A549 (cell line): ENCODE measurements at regions not wholly inside any gene's neighbourhood (a gene's known extent, or its start where the extent isn't known, plus 50 kb on each side); places are given as distances from the start of the nearest gene placed in this dataset.

Experiments used
- ATAC-seq, 2 experiments: fragments of 200-7000 bp in 1 of 2; fragments of >200 bp in 1 of 2; cut with Nextera tagmentation in 1 of 2; cut with Tn5 transposase in 1 of 2; 3 replicates each; pipeline versions ENCODE4 v1.8.0 to v1.9.1; 2018 to 2020; ENCODE audit warnings: mild to moderate bottlenecking in 1 of 2, moderate library complexity in 1 of 2
- CTCF ChIA-PET: fragments of 300-600 bp; sonication (Branson Sonifier 250); formaldehyde crosslinking; extraction: SDS; loops from one replicate; lab custom pipeline; 2021; ENCODE audit warnings: antibody characterized with exemption, inconsistent platforms; lab: Yijun Ruan, JAX
- POLR2A ChIA-PET: fragments of 350-600 bp; formaldehyde crosslinking; extraction: SDS; loops from one replicate; lab custom pipeline; 2021; ENCODE audit warnings: antibody characterized with exemption, inconsistent platforms; lab: Yijun Ruan, JAX
- DNase-seq, 2 experiments: peaks; one replicate each; pipeline versions ENCODE4 v3.0.0 to v3.0.0-alpha.2; 2011 to 2016; ENCODE audit warnings: low read depth in 1 of 2, low spot score in 1 of 2
- FAIRE-seq: peaks from 2 replicates; lab custom pipeline; 2011; peaks lifted over from hg19 to GRCh38; lab: Jason Lieb, UNC
- H3K27ac ChIP-seq, 2 experiments: fragments of >200 bp; sonication (Bioruptor Twin); formaldehyde crosslinking; 3 replicates each; pipeline ENCODE4 v1.5.1; 2016 to 2017
- H3K4me1 ChIP-seq: fragments of >200 bp; sonication (Bioruptor Twin); formaldehyde crosslinking; 3 replicates; pipeline ENCODE4 v1.6.1; 2016
- H3K4me2 ChIP-seq: fragments of >200 bp; sonication (Bioruptor Twin); formaldehyde crosslinking; 3 replicates; pipeline ENCODE4 v1.6.1; 2016
- H3K4me3 ChIP-seq: fragments of >200 bp; sonication (Bioruptor Twin); formaldehyde crosslinking; 3 replicates; pipeline ENCODE4 v1.5.1; 2016
- H3K9me3 ChIP-seq: fragments of >200 bp; sonication (Bioruptor Twin); formaldehyde crosslinking; 3 replicates; pipeline ENCODE4 v1.6.1; 2016
- CBX2 ChIP-seq: fragments of 200-600 bp; sonication (generic); IDR thresholded peaks from 2 replicates; pipeline ENCODE4 v1.6.1; 2016; ENCODE audit warnings: low read depth, mild to moderate bottlenecking, borderline replicate concordance
- CEBPB ChIP-seq, 2 experiments: fragments of >200 bp in 1 of 2; sonication (Bioruptor Twin) in 1 of 2; formaldehyde crosslinking in 1 of 2; IDR thresholded peaks; 2 replicates each; pipeline ENCODE4 v1.6.1; 2012 to 2016
- EHF ChIP-seq: fragments of 250-450 bp; sonication (Bioruptor Pico); IDR thresholded peaks from 2 replicates; pipeline ENCODE4 v1.5.0; 2020; ENCODE audit warnings: mild to moderate bottlenecking
- EHMT2 ChIP-seq: fragments of 200-600 bp; sonication (generic); IDR thresholded peaks from 2 replicates; pipeline ENCODE4 v1.6.1; 2016; ENCODE audit warnings: antibody characterized with exemption, low read depth, mild to moderate bottlenecking, moderate library complexity
- EP300 ChIP-seq, 2 experiments: fragments of >200 bp; sonication (Bioruptor Twin); formaldehyde crosslinking; IDR thresholded peaks; 2 replicates in 1 of 2; 3 replicates in 1 of 2; pipeline ENCODE4 v1.6.1; 2016 to 2017
- HEYL ChIP-seq: fragments of 250-450 bp; sonication (Bioruptor Pico); IDR thresholded peaks from 2 replicates; pipeline ENCODE4 v1.8.0; 2021; ENCODE audit warnings: mild to moderate bottlenecking, moderate library complexity
- HOXA7 ChIP-seq: fragments of 250-450 bp; sonication (Bioruptor Pico); IDR thresholded peaks from 2 replicates; pipeline ENCODE4 v1.5.0; 2020; ENCODE audit warnings: mild to moderate bottlenecking, moderate library complexity
- HOXB13 ChIP-seq: fragments of 250-450 bp; sonication (Bioruptor Pico); IDR thresholded peaks from 2 replicates; pipeline ENCODE4 v1.5.0; 2020; ENCODE audit warnings: low read depth, mild to moderate bottlenecking, moderate library complexity
- HOXB5 ChIP-seq: fragments of 250-450 bp; sonication (Bioruptor Pico); IDR thresholded peaks from 2 replicates; pipeline ENCODE4 v1.5.0; 2020; ENCODE audit warnings: mild to moderate bottlenecking, moderate library complexity
- NFE2L2 ChIP-seq: fragments of 150-350 bp; conservative IDR thresholded peaks from 2 replicates; pipeline ENCODE4 v1.6.1; 2014; ENCODE audit warnings: low read length
- NPAS2 ChIP-seq: fragments of 250-450 bp; sonication (Bioruptor Pico); IDR thresholded peaks from 2 replicates; pipeline ENCODE4 v1.8.0; 2022; ENCODE audit warnings: mild to moderate bottlenecking, moderate library complexity, borderline replicate concordance
- NR3C1 ChIP-seq: fragments of >200 bp; sonication (Bioruptor Twin); formaldehyde crosslinking; IDR thresholded peaks from 3 replicates; pipeline ENCODE4 v1.6.1; 2017
- POLR2A ChIP-seq: IDR thresholded peaks from 2 replicates; pipeline ENCODE4 v1.6.1; 2012; ENCODE audit warnings: mild to moderate bottlenecking, low read length
- POLR2AphosphoS2 ChIP-seq: conservative IDR thresholded peaks from 2 replicates; pipeline ENCODE4 v1.6.1; 2012; ENCODE audit warnings: low read length, improper control_type of control experiment, inconsistent platforms
- RAD21 ChIP-seq, 2 experiments: fragments of >200 bp in 1 of 2; sonication (Bioruptor Twin) in 1 of 2; formaldehyde crosslinking in 1 of 2; IDR thresholded peaks in 1 of 2; conservative IDR thresholded peaks in 1 of 2; 2 replicates in 1 of 2; 3 replicates in 1 of 2; pipeline ENCODE4 v1.6.1; 2012 to 2018; ENCODE audit warnings: inconsistent platforms in 1 of 2
- RARB ChIP-seq: fragments of 250-450 bp; sonication (Bioruptor Pico); IDR thresholded peaks from 2 replicates; pipeline ENCODE4 v1.8.0; 2021; ENCODE audit warnings: mild to moderate bottlenecking, moderate library complexity
- RNF2 ChIP-seq: fragments of 200-600 bp; sonication (generic); IDR thresholded peaks from 2 replicates; pipeline ENCODE4 v1.6.1; 2016; ENCODE audit warnings: low read depth, mild to moderate bottlenecking, antibody characterized with exemption, moderate library complexity, borderline replicate concordance
- SMC3 ChIP-seq: fragments of >200 bp; sonication (Bioruptor Twin); formaldehyde crosslinking; IDR thresholded peaks from 3 replicates; pipeline ENCODE4 v1.6.1; 2018; ENCODE audit warnings: inconsistent platforms
- ZC3H11A ChIP-seq: fragments of 450-650 bp; IDR thresholded peaks from 2 replicates; pipeline ENCODE4 v1.6.1; 2014; ENCODE audit warnings: antibody characterized with exemption, mild to moderate bottlenecking
- ZSCAN20 ChIP-seq: fragments of 250-450 bp; sonication (Bioruptor Pico); IDR thresholded peaks from 2 replicates; pipeline ENCODE4 v1.8.0; 2022; ENCODE audit warnings: mild to moderate bottlenecking, moderate library complexity
- whole genome bisulfite sequencing: methylation state at CpG from one replicate; pipeline ENCODE4 v1.1.6; 2017; ENCODE audit errors: missing lambda C conversion rate; 5-methylcytosine and 5-hydroxymethylcytosine counted together
- TF ChIP-seq, protein P1 (sequence below): fragments of 450-650 bp; IDR thresholded peaks from 2 replicates; pipeline ENCODE4 v1.6.1; 2014; ENCODE audit warnings: antibody characterized with exemption
- TF ChIP-seq, protein P2 (sequence below): fragments of 250-450 bp; sonication (Bioruptor Pico); IDR thresholded peaks from 2 replicates; pipeline ENCODE4 v1.5.0; 2021; ENCODE audit warnings: mild to moderate bottlenecking, moderate library complexity, borderline replicate concordance
- TF ChIP-seq, protein P3 (sequence below): fragments of >200 bp; sonication (Bioruptor Twin); formaldehyde crosslinking; IDR thresholded peaks from 3 replicates; pipeline ENCODE4 v1.5.1; 2016
- TF ChIP-seq, protein P4 (sequence below): IDR thresholded peaks from 2 replicates; pipeline ENCODE4 v1.6.1; 2012; ENCODE audit warnings: low read depth, borderline replicate concordance
- TF ChIP-seq, protein P5 (sequence below): fragments of 250-450 bp; sonication (Bioruptor Pico); IDR thresholded peaks from 2 replicates; pipeline ENCODE4 v1.5.0; 2020; ENCODE audit warnings: low read depth, mild to moderate bottlenecking, moderate library complexity

DNA sequence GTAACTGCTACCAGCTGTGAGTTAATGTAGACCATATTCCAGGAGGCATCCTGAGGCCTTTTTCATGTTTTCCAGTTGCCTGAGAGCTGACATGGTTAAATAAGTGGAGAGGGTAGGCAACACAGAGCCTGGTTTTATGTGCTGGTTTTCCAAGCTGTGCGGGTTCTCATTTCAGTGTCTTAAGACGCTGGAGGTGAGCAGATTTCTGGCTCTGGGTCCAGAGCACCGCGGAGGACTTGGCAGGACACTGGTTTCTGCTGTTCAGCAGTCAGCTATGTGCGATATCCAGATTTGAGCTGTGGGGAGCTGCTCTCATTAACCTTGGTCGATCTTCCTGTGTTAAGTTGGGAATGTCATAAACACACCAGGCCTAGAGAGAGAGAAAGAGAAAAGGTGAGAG lies 680.8 kb downstream of the BCL11B start:
- FAIRE-seq (no peak), ATAC-seq (no peak), DNase-seq (no peak)
- H3K4me2 ChIP-seq = no peak overlapping the region
- no peaks in the 10 kb centered on the region for H3K9me3 ChIP-seq
- no peak for TF ChIP-seq CBX2
- no peak for TF ChIP-seq HEYL
- TF ChIP-seq NPAS2 = no peak
- TF ChIP-seq, protein P1, sequence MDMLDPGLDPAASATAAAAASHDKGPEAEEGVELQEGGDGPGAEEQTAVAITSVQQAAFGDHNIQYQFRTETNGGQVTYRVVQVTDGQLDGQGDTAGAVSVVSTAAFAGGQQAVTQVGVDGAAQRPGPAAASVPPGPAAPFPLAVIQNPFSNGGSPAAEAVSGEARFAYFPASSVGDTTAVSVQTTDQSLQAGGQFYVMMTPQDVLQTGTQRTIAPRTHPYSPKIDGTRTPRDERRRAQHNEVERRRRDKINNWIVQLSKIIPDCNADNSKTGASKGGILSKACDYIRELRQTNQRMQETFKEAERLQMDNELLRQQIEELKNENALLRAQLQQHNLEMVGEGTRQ = no peak
- TF ChIP-seq EP300 (IDR thresholded peaks at IDR 0.05) = no peak
- TF ChIP-seq, protein P2, sequence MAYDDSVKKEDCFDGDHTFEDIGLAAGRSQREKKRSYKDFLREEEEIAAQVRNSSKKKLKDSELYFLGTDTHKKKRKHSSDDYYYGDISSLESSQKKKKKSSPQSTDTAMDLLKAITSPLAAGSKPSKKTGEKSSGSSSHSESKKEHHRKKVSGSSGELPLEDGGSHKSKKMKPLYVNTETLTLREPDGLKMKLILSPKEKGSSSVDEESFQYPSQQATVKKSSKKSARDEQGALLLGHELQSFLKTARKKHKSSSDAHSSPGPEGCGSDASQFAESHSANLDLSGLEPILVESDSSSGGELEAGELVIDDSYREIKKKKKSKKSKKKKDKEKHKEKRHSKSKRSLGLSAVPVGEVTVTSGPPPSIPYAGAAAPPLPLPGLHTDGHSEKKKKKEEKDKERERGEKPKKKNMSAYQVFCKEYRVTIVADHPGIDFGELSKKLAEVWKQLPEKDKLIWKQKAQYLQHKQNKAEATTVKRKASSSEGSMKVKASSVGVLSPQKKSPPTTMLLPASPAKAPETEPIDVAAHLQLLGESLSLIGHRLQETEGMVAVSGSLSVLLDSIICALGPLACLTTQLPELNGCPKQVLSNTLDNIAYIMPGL (CRISPR knock-in tag) = no peak
- no peak for TF ChIP-seq CEBPB (IDR thresholded peaks at IDR 0.05)
- TF ChIP-seq, protein P3, sequence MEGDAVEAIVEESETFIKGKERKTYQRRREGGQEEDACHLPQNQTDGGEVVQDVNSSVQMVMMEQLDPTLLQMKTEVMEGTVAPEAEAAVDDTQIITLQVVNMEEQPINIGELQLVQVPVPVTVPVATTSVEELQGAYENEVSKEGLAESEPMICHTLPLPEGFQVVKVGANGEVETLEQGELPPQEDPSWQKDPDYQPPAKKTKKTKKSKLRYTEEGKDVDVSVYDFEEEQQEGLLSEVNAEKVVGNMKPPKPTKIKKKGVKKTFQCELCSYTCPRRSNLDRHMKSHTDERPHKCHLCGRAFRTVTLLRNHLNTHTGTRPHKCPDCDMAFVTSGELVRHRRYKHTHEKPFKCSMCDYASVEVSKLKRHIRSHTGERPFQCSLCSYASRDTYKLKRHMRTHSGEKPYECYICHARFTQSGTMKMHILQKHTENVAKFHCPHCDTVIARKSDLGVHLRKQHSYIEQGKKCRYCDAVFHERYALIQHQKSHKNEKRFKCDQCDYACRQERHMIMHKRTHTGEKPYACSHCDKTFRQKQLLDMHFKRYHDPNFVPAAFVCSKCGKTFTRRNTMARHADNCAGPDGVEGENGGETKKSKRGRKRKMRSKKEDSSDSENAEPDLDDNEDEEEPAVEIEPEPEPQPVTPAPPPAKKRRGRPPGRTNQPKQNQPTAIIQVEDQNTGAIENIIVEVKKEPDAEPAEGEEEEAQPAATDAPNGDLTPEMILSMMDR = no peak
- TF ChIP-seq, protein P4, sequence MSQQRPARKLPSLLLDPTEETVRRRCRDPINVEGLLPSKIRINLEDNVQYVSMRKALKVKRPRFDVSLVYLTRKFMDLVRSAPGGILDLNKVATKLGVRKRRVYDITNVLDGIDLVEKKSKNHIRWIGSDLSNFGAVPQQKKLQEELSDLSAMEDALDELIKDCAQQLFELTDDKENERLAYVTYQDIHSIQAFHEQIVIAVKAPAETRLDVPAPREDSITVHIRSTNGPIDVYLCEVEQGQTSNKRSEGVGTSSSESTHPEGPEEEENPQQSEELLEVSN = no peak
- no peak for TF ChIP-seq HOXB13 (CRISPR knock-in tag)
- no peak for TF ChIP-seq NR3C1
- no peak for TF ChIP-seq RNF2
- no peak for TF ChIP-seq SMC3
- H3K4me1 ChIP-seq = no peaks in the 10 kb centered on the region
- 14% methylated on average over 6 of the region's 6 CpGs for whole genome bisulfite sequencing
- POLR2A ChIA-PET = no interaction called here
- no peak overlapping the region for H3K27ac ChIP-seq
- H3K4me3 ChIP-seq = no peak overlapping the region
- CTCF ChIA-PET = no interaction called here

- no peak for ATAC-seq
- H3K4me2 ChIP-seq = no peak overlapping the region
- H3K27ac ChIP-seq = no peak overlapping the region
- FAIRE-seq = no peak
- WGBS = 48% methylated on average over 17 of the region's 21 CpGs
- DNase-seq = no peak
- POLR2A ChIA-PET = no interaction called here
- CTCF ChIA-PET = no interaction called here
- H3K4me1 ChIP-seq = no peaks in the 10 kb centered on the region
- TF ChIP-seq POLR2AphosphoS2 (no peak), HOXA7 (CRISPR knock-in tag) (no peak), POLR2A (no peak), RAD21 (conservative IDR thresholded peaks at IDR 0.05 in 1 of 2, IDR thresholded peaks at IDR 0.05 in 1 of 2) (no peak), ZC3H11A (no peak)
- TF ChIP-seq, all 56 proteins: peak for 0
- Histone ChIP-seq H3K4me3 (no peak overlapping the region), H3K9me3 (no peaks in the 10 kb centered on the region)
Observed at GRCh38 chr14:98592611-98593170, 679.3 kb downstream of the BCL11B start.

GRCh38 chr14:98593361-98593761 lies 678.6 kb downstream of the BCL11B start:
- no peak for FAIRE-seq
- ATAC-seq = no peak
- CTCF ChIA-PET = no interaction called here
- no peak overlapping the region for H3K4me3 ChIP-seq
- no peaks in the 10 kb centered on the region for H3K9me3 ChIP-seq
- H3K4me2 ChIP-seq = no peak overlapping the region
- H3K4me1 ChIP-seq = no peaks in the 10 kb centered on the region
- no peak for DNase-seq
- 31% methylated on average over 4 of the region's 8 CpGs for WGBS
- H3K27ac ChIP-seq = no peak overlapping the region
- POLR2A ChIA-PET = no interaction called here
- TF ChIP-seq HOXB5 (CRISPR knock-in tag) (no peak), NPAS2 (no peak), RARB (CRISPR knock-in tag) (no peak), ZSCAN20 (CRISPR knock-in tag) (no peak), EHMT2 (no peak), NR3C1 (no peak), NFE2L2 (no peak), HOXA7 (CRISPR knock-in tag) (no peak), EHF (CRISPR knock-in tag) (no peak)
- TF ChIP-seq, protein P5, sequence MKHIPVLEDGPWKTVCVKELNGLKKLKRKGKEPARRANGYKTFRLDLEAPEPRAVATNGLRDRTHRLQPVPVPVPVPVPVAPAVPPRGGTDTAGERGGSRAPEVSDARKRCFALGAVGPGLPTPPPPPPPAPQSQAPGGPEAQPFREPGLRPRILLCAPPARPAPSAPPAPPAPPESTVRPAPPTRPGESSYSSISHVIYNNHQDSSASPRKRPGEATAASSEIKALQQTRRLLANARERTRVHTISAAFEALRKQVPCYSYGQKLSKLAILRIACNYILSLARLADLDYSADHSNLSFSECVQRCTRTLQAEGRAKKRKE (CRISPR knock-in tag) = no peak
- TF ChIP-seq, protein P1 = no peak
- TF ChIP-seq, protein P2 (CRISPR knock-in tag) = no peak
